Middle frontal gyrus (tissue), 1 donor: ENCODE measurements at regions not wholly inside any gene's neighbourhood (a gene's known extent, or its start where the extent isn't known, plus 50 kb on each side); places are given as distances from the start of the nearest gene placed in this dataset.
"Not testable (repeated sequence)": the region's sequence is repeated elsewhere in the genome, so short reads cannot be mapped to it uniquely, and the experiment has no call there.

ENCODE experiments used
- DNase-seq: peaks from one replicate; pipeline ENCODE4 v3.0.0-alpha.2; 2015; ENCODE audit warnings: low spot score; ENCODE audit errors: extremely low spot score

DNA sequence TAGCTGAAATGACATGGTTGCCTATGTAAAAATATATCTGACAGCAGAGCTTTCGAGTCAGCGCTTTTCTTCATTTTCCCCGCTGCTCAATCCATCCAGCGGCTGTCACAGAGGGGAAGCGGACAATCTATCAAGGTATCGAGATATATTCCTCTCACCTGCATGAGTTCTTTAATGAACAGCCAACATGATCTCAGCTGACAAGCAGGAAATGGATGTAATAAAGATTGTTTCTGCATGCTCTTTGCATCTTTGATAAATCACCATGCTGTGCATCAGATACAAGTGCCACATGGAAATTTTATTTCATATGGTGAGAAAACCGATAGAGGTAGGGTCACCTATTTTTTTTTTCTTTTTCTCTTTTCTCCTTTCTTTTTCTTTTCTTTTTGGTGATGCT is 602.3 kb upstream of the MMS22L start:
- DNase-seq: no peak

DNA sequence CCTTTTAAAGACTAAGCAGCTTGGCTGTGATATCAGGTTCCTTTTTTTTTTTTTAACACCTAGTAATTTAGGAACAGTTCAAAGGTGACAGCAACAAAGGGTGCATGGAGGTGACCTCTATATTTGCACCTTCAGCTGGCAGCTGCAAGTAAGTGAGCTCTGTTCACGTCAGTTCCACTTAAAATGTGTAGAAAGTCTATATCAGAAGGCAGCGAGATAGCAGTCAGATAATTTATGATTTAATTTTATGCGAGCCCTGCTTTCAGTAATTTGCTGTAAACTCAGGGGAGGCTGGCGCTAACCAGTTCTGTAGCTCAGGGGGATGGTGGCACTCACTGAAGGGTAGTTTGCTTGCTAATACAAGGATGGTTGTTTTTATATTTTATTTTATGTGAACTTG is 602.8 kb upstream of the MMS22L start:
- no peak for DNase-seq

DNA sequence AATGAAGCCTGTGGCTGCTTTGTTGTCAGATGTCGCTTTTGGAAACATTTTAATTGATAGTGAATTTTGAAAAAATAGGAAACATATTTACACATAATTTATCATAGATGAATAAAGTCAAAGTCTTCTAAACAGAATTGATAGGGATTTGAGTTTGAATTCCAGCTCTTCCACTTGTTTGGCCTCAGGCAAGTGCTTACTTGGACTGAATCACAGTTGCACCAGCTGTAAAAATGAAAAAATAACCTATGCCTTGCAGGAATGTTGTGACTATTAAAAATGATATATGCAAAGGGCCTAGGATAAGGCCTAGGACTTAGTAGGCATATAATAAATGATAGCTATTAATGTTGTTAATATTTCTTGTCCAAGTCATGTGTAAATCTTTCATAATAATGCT is 618.5 kb upstream of the MMS22L start:
- no peak for DNase-seq

DNA sequence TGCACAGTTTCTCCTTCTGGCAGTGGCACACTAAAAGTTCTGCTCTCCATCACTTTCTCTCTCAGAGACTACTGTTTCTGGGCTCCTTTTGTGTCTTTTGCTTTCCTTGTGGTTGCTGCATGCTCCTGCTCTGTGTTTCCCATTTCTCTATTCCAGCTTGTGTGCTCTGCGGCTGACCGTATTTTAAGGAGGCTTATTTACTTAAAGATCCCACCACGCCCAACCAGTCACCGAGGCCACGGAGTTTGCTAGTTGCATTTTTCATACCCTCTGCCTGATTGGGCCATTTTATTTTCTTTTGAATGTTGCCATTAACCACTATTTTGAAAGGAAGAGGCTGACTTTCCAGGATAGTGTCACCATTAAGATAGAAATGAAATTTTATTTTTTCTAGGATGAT is 626.4 kb upstream of the MMS22L start:
- DNase-seq: no peak

DNA sequence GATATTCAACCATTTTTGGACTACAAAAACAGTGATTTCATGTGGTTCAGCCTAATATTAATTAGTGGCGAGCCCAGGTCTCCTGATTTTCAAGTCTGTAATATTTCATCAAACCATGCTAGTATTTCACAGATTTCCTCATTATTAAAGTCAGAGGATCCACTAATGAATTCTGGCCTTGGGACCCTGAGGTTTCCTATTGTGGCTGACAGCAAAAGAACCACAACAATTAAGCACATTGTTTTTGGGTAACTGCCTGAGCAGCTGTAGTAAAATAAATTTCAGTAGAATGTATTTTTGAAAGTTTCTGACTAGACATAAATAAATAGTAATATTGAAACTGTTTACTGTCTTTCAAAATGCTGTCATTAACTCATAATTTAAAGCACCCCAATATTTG is 630.7 kb upstream of the MMS22L start:
- no peak for DNase-seq

DNA sequence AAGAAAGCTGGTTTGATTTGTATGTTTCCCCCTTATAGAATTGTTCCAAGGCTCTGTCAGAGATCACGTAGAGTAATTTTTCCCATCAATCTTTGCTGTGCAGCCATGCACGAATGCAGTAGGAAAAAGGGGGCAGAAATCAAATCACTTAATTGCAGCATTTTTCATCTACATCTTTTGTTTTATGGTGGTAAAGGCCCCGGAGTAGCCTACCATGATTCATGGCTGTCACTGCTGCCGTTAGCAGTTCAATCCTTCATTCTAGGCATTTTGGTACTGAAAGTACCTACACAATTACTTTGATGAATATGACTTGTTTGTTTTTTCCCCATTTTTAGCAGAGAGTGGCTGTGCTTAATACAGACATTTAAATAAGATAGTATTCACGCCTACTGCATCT is 631.9 kb upstream of the MMS22L start:
- DNase-seq: no peak

DNA sequence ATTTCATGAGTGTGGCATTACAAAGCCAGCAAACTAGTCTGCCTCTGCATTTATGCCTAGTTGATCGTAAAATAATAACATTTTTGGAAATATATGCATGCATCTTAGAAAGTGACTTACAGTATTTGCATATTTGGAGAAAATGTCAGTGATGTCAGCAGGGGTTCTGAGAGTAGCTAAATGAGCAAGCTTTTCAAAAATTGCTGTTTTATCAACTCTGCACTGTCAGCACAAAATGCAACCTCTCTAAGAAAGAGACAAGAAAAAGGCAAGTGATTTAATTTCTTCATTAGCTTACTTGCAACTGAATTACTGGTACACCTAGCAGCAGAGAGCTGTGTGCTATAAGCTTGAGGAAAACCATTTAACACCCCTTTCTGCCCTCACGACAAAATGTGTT is 632.5 kb upstream of the MMS22L start:
- no peak for DNase-seq

DNA sequence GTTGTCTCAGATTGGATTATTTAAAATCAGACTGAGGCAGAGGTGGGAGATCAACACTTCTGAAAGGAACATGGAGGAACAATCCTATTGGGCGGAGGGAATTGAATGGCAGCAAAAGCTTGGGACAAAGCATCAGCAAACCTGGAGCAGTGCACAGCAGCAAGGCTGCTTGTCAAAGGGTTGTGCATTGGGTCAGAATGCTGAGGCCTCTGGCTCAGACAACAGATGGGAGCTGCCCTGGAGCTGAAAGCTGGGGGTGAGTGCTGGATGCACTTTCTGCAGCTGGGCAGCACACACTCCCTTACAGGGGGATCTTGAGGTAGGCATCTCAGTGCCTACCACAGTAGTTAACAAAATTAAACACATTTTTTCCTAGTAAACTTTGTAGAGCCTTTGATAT is 634.4 kb upstream of the MMS22L start:
- no peak for DNase-seq

DNA sequence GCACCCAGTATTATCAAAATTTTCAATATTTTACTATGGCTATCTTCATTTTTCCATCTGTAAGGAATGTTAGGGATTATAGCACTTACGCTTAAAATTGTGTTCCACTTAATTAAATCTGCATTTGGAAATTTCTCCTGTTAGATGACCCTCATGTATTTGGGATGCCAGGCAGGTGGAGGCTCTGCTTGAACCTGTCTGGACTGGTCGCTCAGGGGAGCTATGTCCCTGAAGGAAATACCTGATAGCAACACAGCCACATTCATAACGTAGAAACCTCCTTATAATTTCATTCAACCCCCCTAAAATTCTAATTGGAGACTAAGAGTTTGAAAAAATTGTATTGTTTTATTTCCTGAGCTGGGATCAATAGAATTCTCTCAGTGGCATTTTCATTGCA is 636.0 kb upstream of the MMS22L start:
- DNase-seq: no peak

DNA sequence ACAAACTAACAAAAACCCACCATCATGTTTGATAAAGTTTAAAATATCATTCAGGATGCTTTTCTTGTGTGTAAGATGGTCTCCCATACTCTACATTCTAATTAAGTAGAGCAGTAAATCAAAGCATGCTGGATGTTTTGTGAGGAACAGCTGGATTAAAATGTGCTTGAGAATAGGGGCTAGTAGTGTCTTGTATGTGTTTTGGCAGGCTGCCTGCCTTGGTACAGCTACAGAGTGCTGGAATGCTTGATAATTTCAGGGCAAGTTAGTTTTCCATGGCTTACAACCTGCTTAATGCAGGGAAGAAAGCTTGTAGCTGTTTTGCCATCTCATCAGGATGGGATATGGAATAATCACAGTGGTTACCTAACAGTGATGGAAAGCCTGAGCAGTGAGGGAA is 636.6 kb upstream of the MMS22L start:
- DNase-seq: no peak

DNA sequence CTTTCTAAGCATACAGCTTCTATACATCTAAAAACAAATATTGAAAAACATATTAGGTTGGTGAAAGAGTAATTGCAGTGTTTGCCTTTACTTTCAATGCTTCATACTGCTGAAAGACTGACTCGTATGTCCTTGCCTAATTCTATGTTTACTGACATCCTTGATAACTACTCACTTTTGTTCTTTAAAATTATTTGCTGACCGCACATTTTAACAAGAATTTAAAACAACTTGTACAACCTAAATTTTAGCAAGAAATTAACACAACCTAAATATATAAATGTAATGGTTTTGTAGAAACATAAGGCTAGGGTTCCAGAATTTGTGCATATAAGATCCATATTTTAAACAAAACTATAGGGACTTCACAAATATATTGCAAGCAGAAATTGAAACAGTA is 640.2 kb upstream of the MMS22L start:
- DNase-seq: no peak

DNA sequence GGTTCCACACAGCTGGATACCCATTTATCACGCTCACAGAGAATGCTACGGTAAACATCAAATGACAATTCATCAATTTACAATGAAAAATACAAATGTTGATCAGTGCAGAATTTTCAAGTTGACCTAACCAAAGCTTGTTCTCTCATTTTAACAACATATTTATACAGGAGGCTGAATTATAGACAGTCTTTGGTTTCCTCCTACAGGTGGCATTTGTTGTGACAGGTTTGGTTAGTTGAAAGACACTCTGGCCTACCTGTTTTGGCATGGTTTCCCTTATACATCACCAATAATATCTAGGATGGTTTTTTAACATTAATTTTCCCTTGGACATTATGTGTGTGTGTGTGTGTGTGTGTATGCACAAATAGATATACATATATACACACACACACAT is 642.5 kb upstream of the MMS22L start:
- no peak for DNase-seq

DNA sequence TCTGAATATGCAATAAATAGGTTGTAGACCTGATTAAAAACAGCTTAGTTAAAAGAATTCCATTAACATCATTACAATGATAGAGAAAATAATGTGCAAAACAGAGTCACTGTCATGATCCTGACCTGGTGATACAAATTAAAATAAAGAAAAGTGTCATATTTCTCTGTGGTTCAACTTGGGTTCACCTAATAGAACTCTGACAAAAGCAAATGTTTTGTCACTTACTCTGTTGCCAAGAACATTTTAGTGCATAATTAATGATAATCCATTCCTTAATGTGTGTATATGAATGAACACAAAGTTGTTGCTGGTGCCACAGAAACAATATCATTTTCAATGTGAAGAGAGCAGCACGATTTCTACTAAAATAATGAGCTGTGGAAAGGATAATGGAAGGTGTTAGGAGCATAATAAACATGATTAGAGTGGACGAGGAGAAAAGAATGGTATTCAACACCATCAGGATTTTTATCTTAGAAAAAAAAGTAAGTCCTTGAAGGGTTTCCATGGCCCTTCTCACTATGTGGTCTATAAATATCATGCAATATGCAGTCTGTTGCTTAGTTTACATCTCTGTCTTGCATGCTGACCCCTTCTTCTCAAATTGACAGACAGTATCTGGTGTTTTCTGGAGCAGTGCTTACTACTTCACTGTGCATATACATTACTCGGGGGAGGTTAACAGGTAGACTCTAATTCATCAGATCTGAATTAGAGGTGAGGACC is 656.6 kb upstream of the MMS22L start:
- DNase-seq: no peak

DNA sequence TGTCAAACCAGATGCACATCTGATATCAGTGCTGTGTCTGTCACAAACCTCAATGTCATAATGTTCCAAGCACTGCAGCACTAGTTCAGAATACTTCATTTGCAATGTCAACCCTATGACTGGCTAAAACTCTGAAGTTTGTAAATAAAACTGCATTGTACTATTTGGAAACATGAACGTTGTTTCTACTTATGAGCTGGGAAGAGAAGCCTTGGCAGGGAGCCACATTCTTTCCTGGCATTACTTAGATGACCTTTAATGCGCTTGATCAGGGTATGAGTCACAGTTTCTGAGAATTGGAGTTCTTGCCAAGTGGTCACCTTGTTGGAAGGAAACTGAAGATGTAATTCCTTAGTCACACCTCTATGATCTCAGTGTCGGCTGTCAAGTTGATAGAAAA is 664.8 kb upstream of the MMS22L start:
- no peak for DNase-seq

DNA sequence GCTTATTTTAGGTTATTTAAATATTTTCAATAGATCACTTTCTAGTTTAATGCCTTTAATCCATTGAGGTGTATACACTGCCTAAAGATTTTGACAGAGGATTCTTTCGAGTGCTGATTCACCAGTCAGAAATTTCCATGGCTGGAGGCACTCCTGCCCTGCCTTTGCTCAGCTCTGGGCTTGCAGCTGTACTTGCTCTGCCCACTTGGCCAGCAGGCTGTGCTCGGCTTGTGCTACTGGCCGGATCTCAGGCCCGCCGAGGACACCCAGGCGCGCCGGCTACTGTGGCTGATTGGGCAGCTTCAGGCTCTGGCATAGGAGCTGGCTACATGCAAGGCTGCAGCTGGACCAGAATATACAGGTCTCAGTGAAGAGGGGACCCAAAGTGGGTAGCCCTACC is 675.1 kb upstream of the MMS22L start:
- DNase-seq: no peak

DNA sequence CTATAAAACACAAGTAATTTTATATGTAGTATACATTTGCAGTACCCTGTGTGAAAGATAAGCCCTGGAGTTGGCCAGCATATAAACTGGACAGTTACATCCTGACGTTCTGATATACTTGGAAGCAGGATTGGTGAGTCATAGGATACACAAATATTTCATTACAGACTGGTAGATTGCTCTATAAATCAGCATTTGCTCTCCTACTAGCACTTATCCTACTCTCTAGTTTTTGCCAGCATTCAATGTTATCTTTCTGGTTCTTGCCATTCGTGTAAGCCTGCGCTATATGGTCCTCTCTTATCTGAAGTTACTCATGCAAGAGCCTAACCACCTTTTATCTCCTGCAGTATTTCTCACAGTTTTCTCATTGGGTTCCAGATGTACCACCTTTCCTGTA is 680.2 kb upstream of the MMS22L start:
- no peak for DNase-seq

DNA sequence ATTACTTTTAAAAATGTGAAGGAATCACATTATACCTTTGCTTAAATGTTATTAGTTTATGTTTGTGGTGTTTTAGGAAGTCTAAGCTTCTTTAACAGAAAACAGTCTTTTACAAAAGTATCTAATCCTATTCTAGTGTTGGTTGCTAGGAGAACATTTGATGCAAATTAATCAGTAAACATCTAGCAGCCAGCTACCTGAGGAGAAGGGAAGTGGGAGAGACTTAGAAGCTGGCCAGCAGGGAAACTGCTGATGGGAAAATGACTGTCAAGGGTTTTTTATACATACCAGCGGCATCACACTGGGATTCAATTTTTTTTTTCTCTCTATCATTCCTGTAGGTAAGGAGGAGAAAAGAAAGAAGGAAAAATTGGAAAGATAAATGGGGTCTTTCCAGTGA is 686.0 kb upstream of the MMS22L start:
- DNase-seq: no peak

DNA sequence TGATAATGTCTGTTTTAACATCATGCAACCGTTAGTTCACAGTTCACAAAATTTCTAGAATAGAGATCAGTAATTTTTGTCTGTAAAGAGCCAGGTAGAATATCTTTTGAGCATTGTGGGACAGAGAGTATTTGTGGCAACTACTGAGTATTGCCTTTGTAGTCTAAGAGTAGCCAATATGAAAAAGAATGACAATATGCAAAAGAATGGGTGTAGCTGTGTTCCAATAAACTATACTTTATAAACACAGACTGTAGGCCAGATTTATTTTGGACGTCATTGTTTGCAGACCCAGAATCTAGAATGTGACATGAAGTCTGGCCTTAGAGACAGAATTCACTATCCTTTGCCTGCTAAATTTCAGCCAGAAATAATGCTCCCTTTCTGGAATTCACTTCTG is 694.1 kb upstream of the MMS22L start:
- no peak for DNase-seq

DNA sequence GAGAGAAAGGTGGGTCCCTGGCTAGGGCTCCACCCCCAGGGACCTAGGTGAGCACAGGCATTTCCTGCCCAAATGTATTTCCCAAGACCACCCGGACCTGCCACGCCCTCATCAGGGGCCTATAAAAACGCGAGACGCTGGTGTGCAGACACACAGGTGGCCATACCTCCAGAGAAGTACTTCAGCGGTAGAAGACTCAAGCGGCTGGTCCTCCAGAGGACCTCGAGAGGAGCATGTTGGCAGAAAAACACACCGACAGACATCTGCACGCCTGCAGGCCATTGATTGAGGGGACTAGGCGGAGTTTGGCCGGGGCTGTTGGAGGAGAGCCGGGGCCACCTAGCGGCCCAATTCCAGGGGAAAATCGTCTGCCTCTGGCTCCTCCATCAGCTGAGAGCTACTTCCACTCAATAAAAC is 695.8 kb upstream of the MMS22L start:
- DNase-seq: no peak

DNA sequence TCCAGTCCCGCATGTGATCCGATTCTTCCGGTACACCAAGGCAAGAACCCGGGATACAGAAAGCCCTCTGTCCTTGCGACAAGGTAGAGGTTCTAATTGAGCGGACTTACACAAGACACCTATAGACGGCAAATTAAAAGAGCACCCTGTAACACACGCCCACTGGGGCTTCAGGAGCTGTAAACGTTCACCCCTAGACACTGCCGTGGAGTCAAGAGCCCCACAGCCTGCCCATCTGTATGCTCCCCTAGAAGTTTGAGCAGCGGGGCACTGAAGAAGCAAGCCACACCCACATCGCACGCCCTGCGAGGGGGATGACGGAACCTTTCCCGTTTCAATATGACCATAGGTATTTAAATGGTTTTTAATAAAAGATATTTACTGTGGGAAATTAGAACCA is 696.3 kb upstream of the MMS22L start:
- not testable (repeated sequence) for DNase-seq

DNA sequence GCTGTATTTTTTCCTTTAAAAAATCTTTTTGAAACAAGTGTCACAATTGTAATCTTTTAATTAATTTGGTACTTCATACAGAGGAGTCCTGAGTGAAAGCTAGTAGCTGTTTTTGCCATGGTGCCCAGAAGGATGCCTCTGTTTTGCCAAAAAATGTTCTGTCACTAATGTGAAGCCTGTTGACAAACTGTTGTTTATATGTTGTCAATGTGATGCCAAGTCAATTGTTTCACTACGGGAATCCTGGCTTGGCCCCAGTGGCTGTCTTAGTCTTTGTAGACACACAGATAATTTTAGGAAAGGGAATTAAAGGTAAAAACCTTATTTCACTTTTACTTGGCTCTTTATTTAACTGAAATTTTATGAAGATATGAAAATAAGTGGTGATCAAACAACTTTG is 706.4 kb upstream of the MMS22L start:
- no peak for DNase-seq

DNA sequence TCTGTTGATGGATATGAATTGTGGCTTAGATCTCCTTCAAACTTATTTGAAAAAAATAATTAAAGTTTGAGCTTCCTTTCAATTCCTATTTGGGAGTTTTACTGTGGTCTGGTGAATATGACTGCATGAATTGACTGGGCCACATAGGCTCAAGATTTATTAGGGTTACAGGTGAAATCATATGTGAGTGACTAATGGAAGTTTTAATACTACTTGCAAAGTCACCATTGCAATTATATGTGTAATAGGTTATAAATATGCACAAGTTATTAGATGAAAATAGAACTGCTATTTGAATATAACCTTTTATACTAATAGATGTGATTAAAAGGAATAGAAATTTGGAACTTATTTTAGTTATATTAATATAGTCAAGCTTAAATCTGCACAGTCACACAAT is 712.1 kb upstream of the MMS22L start:
- no peak for DNase-seq

DNA sequence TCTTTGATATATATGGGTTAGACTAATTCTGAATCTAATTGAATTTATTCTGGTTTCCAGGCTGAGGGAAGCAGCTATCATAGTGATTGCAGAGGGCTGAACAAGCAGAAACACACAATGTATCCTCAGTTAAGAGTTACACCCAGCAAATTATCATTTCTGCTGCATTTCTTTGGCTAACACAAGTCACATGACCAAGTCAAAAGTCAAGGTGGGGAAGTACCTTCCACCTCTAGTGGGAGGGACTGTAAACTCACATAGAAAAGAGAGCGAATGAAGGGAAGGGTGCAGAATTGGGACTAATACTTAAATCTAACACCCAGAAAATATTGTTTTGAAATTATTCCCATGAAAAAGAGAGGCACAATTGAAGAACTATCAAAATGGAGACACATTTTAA is 719.7 kb upstream of the MMS22L start:
- no peak for DNase-seq
